Esophagus (tissue), 2 donors: ENCODE measurements at regions not wholly inside any gene's neighbourhood (a gene's known extent, or its start where the extent isn't known, plus 50 kb on each side); places are given as distances from the start of the nearest gene placed in this dataset.

ENCODE experiments used
- H3K27ac ChIP-seq, 2 donors: one replicate each; pipeline ENCODE4 v1.5.1; 2013; ENCODE audit warnings: low read depth in 2 of 2, mild to moderate bottlenecking in 2 of 2, inconsistent platforms in 1 of 2, low read length in 1 of 2, moderate library complexity in 1 of 2
- H3K27me3 ChIP-seq, 2 donors: one replicate each; pipeline ENCODE4 v1.6.1; 2013; ENCODE audit warnings: low read length in 2 of 2, control low read depth in 1 of 2, mild to moderate bottlenecking in 1 of 2; ENCODE audit not compliant: insufficient read depth in 2 of 2, control insufficient read depth in 1 of 2
- H3K36me3 ChIP-seq, 2 donors: one replicate each; pipeline ENCODE4 v1.6.1; 2013; ENCODE audit warnings: low read length in 1 of 2; ENCODE audit not compliant: control insufficient read depth in 2 of 2, insufficient read depth in 2 of 2
- H3K4me1 ChIP-seq, 2 donors: one replicate each; pipeline ENCODE4 v1.6.1; 2013; ENCODE audit warnings: low read length in 1 of 2; ENCODE audit not compliant: control insufficient read depth in 2 of 2, insufficient read depth in 2 of 2
- H3K4me3 ChIP-seq, 2 donors: one replicate each; pipeline ENCODE4 v1.5.1; 2013; ENCODE audit warnings: low read length in 2 of 2, mild to moderate bottlenecking in 2 of 2, low read depth in 1 of 2, moderate library complexity in 1 of 2
- H3K9me3 ChIP-seq, 2 donors: one replicate each; pipeline ENCODE4 v1.6.1; 2013; ENCODE audit warnings: mild to moderate bottlenecking in 2 of 2, low read depth in 1 of 2, low read length in 1 of 2, moderate library complexity in 1 of 2; ENCODE audit not compliant: control insufficient read depth in 2 of 2, insufficient read depth in 1 of 2
- WGBS, 2 donors: extraction: QIAGEN DNeasy Blood & Tissue Kit; methylation state at CpG; one replicate each; pipeline ENCODE4 v1.1.7; 2013; 5-methylcytosine and 5-hydroxymethylcytosine counted together
- donor health status: healthy with polysubstance abuse.
- donor health status: Bipolar disorder and iron deficiency.

- Histone ChIP-seq H3K27ac (no peak overlapping the region), H3K4me1 (no peaks in the 10 kb centered on the region), H3K9me3 (no peaks in the 10 kb centered on the region), H3K4me3 (no peak overlapping the region), H3K27me3 (no peaks in the 10 kb centered on the region), H3K36me3 (no peaks in the 10 kb centered on the region)
- WGBS, 2 donors = 70 to 88% methylated on average over 1 of the region's 1 CpG
Measured at GRCh38 chr4:129929052-129929451, 833.1 kb downstream of the C4orf33 start.

- Histone ChIP-seq H3K4me1 (no peaks in the 10 kb centered on the region), H3K27me3 (no peaks in the 10 kb centered on the region), H3K4me3 (no peak overlapping the region), H3K9me3 (no peaks in the 10 kb centered on the region), H3K27ac (no peak overlapping the region), H3K36me3 (no peaks in the 10 kb centered on the region)
- 79 to 84% methylated on average over 7 of the region's 7 CpGs for whole genome bisulfite sequencing, 2 donors
Measured at GRCh38 chr4:129929984-129930383, 834.0 kb downstream of the C4orf33 start.

- no peak overlapping the region for H3K4me3 ChIP-seq
Measured at GRCh38 chr4:129950217-129950616, 854.3 kb downstream of the C4orf33 start.

GRCh38 chr4:129966175-129966574, 870.2 kb downstream of the C4orf33 start:
- 68 to 87% methylated on average over 2 of the region's 2 CpGs for WGBS, 2 donors
- no peaks in the 10 kb centered on the region for H3K36me3 ChIP-seq
- H3K27ac ChIP-seq = no peak overlapping the region
- H3K27me3 ChIP-seq = no peaks in the 10 kb centered on the region
- H3K4me3 ChIP-seq = no peak overlapping the region
- H3K4me1 ChIP-seq = no peaks in the 10 kb centered on the region
- H3K9me3 ChIP-seq = no peaks in the 10 kb centered on the region

More at GRCh38 chr4:129950217-129950616, 854.3 kb downstream of the C4orf33 start:
- Histone ChIP-seq H3K4me1 (no peaks in the 10 kb centered on the region), H3K27ac (no peak overlapping the region), H3K27me3 (no peaks in the 10 kb centered on the region), H3K36me3 (no peaks in the 10 kb centered on the region), H3K9me3 (peaks cover 0 to 3% of the 10 kb centered on the region in 2 donors)
- WGBS, 2 donors = 82 to 86% methylated on average over 3 of the region's 3 CpGs

GRCh38 chr4:129968366-129968765, 872.4 kb downstream of the C4orf33 start:
- Histone ChIP-seq H3K4me3 (no peak overlapping the region), H3K27ac (no peak overlapping the region), H3K9me3 (no peaks in the 10 kb centered on the region), H3K4me1 (no peaks in the 10 kb centered on the region), H3K27me3 (no peaks in the 10 kb centered on the region), H3K36me3 (no peaks in the 10 kb centered on the region)
- 73 to 75% methylated on average over 3 of the region's 3 CpGs for WGBS, 2 donors

GRCh38 chr4:129968778-129969177, 872.8 kb downstream of the C4orf33 start:
- H3K4me1 ChIP-seq = no peaks in the 10 kb centered on the region
- WGBS, 2 donors = 58 to 63% methylated on average over 1 of the region's 1 CpG
- H3K36me3 ChIP-seq = no peaks in the 10 kb centered on the region
- no peaks in the 10 kb centered on the region for H3K9me3 ChIP-seq
- no peaks in the 10 kb centered on the region for H3K27me3 ChIP-seq
- no peak overlapping the region for H3K27ac ChIP-seq
- H3K4me3 ChIP-seq = no peak overlapping the region

- WGBS, 2 donors = 52 to 54% methylated on average over 3 of the region's 3 CpGs
- Histone ChIP-seq H3K4me3 (no peak overlapping the region), H3K27me3 (no peaks in the 10 kb centered on the region), H3K27ac (no peak overlapping the region), H3K4me1 (no peaks in the 10 kb centered on the region), H3K9me3 (no peaks in the 10 kb centered on the region), H3K36me3 (no peaks in the 10 kb centered on the region)
Measured at GRCh38 chr4:129970801-129971200, 874.8 kb downstream of the C4orf33 start.

- Histone ChIP-seq H3K4me3 (no peak overlapping the region), H3K4me1 (no peaks in the 10 kb centered on the region), H3K36me3 (no peaks in the 10 kb centered on the region), H3K9me3 (no peaks in the 10 kb centered on the region), H3K27ac (no peak overlapping the region), H3K27me3 (no peaks in the 10 kb centered on the region)
Measured at GRCh38 chr4:129971419-129971818, 875.5 kb downstream of the C4orf33 start.

GRCh38 chr4:129972257-129972656, 876.3 kb downstream of the C4orf33 start:
- Histone ChIP-seq H3K36me3 (no peaks in the 10 kb centered on the region), H3K9me3 (no peaks in the 10 kb centered on the region), H3K27ac (no peak overlapping the region), H3K4me3 (no peak overlapping the region), H3K27me3 (no peaks in the 10 kb centered on the region), H3K4me1 (no peaks in the 10 kb centered on the region)
- 85 to 89% methylated on average over 1 of the region's 1 CpG for WGBS, 2 donors

GRCh38 chr4:129974730-129975129, 878.8 kb downstream of the C4orf33 start:
- Histone ChIP-seq H3K36me3 (no peaks in the 10 kb centered on the region), H3K9me3 (no peaks in the 10 kb centered on the region), H3K27ac (no peak overlapping the region), H3K4me3 (no peak overlapping the region), H3K4me1 (no peaks in the 10 kb centered on the region), H3K27me3 (no peaks in the 10 kb centered on the region)
